Gastrocnemius medialis (tissue), 4 donors: ENCODE measurements at regions not wholly inside any gene's neighbourhood (a gene's known extent, or its start where the extent isn't known, plus 50 kb on each side); places are given as distances from the start of the nearest gene placed in this dataset.

ENCODE experiments used
- ATAC-seq, 2 donors: fragments of 150-250 bp; one replicate each; pipeline ENCODE4 v1.9.1; 2016
- DNase-seq, 2 donors: peaks; one replicate each; pipeline ENCODE4 v3.0.0-alpha.2; 2019
- H3K27ac ChIP-seq, 4 donors: fragments of 200-600 bp; sonication (generic); 1 replicate in 1 of 4; 2 replicates in 3 of 4; pipeline ENCODE4 v1.5.1; 2016 to 2018; ENCODE audit warnings: mild to moderate bottlenecking in 2 of 4, moderate library complexity in 1 of 4
- H3K27me3 ChIP-seq, 3 donors: fragments of 200-600 bp; sonication (generic) in 2 of 3; 1 replicate in 1 of 3; 2 replicates in 2 of 3; pipeline versions ENCODE4 v1.5.1 to v1.6.0; 2016 to 2019; ENCODE audit warnings: mild to moderate bottlenecking in 1 of 3, moderate library complexity in 1 of 3
- H3K36me3 ChIP-seq, 2 donors: fragments of 200-600 bp; sonication (generic) in 1 of 2; one replicate each; pipeline ENCODE4 v1.5.1; 2017 to 2018
- H3K4me1 ChIP-seq, 2 donors: fragments of 200-600 bp; sonication (generic) in 1 of 2; one replicate each; pipeline ENCODE4 v1.5.1; 2016 to 2017; ENCODE audit warnings: mild to moderate bottlenecking in 2 of 2
- H3K4me3 ChIP-seq, 4 donors: fragments of 200-600 bp; sonication (generic) in 3 of 4; 1 replicate in 1 of 4; 2 replicates in 3 of 4; pipeline ENCODE4 v1.5.1; 2016 to 2019; ENCODE audit warnings: mild to moderate bottlenecking in 2 of 4
- H3K9me3 ChIP-seq, 3 donors: fragments of 200-600 bp; sonication (generic) in 2 of 3; 1 replicate in 1 of 3; 2 replicates in 2 of 3; pipeline ENCODE4 v1.5.1; 2016 to 2019
- POLR2A ChIP-seq, 2 donors: fragments of 450-650 bp; IDR thresholded peaks; one replicate each; pipeline ENCODE4 v1.6.1; 2017; ENCODE audit warnings: antibody characterized with exemption in 2 of 2, mild to moderate bottlenecking in 2 of 2, moderate library complexity in 2 of 2
- in situ Hi-C, 4 donors: fragments of 200-750 bp; cut with MboI; loops; one replicate each; pipeline versions ENCODE4 v1.15.0 to v1.8.0; 2017; ENCODE audit warnings: low sequenced_read_pairs in 4 of 4
- intact Hi-C: fragments of 100-400 bp; cut with DNase I; formaldehyde crosslinking; loops from one replicate; pipeline ENCODE4 v1.15.1; 2023; ENCODE audit warnings: low total_unique reads
- TF ChIP-seq, protein P1 (sequence below), 5 experiments: fragments of 450-650 bp in 3 of 5; fragments of 200-600 bp in 2 of 5; sonication (generic) in 2 of 5; IDR thresholded peaks in 4 of 5; conservative IDR thresholded peaks in 1 of 5; 1 replicate in 4 of 5; 2 replicates in 1 of 5; pipeline ENCODE4 v1.5.1; 2016 to 2019; ENCODE audit warnings: antibody characterized with exemption in 5 of 5, mild to moderate bottlenecking in 3 of 5, moderate library complexity in 3 of 5

DNA sequence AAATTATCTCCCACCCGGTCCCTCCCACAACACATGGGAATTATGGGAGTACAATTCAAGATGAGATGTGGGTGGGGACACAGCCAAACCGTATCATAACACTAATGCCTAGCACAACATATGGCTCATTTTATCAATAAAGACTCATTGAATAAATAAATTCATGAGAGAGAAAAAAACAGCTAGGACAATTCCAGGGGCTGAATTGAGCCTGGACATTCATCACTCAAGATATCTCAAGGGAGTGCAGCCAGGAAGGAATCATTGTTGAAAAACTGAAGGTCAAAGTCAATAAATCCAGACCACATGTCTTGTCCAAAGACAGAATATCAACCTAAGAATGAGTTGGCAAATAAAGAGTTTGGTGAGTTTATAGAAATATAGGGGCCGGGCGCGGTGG, 644.1 kb downstream of the PLPP3 start:
- H3K4me1 ChIP-seq, result no peaks in the 10 kb centered on the region
- ATAC-seq, result no peak
- H3K9me3 ChIP-seq, result no peaks in the 10 kb centered on the region
- TF ChIP-seq, protein P1, sequence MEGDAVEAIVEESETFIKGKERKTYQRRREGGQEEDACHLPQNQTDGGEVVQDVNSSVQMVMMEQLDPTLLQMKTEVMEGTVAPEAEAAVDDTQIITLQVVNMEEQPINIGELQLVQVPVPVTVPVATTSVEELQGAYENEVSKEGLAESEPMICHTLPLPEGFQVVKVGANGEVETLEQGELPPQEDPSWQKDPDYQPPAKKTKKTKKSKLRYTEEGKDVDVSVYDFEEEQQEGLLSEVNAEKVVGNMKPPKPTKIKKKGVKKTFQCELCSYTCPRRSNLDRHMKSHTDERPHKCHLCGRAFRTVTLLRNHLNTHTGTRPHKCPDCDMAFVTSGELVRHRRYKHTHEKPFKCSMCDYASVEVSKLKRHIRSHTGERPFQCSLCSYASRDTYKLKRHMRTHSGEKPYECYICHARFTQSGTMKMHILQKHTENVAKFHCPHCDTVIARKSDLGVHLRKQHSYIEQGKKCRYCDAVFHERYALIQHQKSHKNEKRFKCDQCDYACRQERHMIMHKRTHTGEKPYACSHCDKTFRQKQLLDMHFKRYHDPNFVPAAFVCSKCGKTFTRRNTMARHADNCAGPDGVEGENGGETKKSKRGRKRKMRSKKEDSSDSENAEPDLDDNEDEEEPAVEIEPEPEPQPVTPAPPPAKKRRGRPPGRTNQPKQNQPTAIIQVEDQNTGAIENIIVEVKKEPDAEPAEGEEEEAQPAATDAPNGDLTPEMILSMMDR (IDR thresholded peaks at IDR 0.05 in 4 of 5, conservative IDR thresholded peaks at IDR 0.05 in 1 of 5), result no peak
- TF ChIP-seq POLR2A (IDR thresholded peaks at IDR 0.05), result no peak
- H3K4me3 ChIP-seq, result no peak overlapping the region
- intact Hi-C loops (no loop called here), in situ Hi-C loops (no loop called here)
- H3K36me3 ChIP-seq, result no peaks in the 10 kb centered on the region
- H3K27ac ChIP-seq, result no peak overlapping the region
- DNase-seq, result no peak
- H3K27me3 ChIP-seq, result no peaks in the 10 kb centered on the region

DNA sequence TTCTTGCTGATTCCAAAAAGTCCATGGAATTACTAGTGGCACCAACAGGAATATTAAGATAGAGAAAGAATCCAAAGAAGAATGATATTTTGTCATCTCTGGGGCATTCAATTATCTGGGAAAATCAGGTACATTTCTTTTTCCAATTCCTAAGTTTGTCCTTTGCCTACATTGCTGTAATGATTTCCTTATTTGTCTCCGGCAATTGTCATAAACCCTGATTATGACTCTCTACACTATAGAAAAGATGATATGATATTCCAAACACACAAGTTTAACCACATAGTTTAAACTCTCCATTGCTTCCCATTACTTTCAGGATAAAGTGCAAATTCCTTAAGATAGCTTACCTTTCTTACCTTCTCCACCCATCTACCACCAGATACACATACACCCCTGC, 647.0 kb downstream of the PLPP3 start:
- no peak for ATAC-seq
- in situ Hi-C loops (no loop called here), intact Hi-C loops (no loop called here)
- H3K36me3 ChIP-seq, result no peaks in the 10 kb centered on the region
- no peaks in the 10 kb centered on the region for H3K9me3 ChIP-seq
- H3K27me3 ChIP-seq, result no peaks in the 10 kb centered on the region
- H3K27ac ChIP-seq, result no peak overlapping the region
- DNase-seq, result no peak
- no peaks in the 10 kb centered on the region for H3K4me1 ChIP-seq
- no peak for TF ChIP-seq POLR2A (IDR thresholded peaks at IDR 0.05)
- TF ChIP-seq, protein P1 (IDR thresholded peaks at IDR 0.05 in 4 of 5, conservative IDR thresholded peaks at IDR 0.05 in 1 of 5), result no peak
- H3K4me3 ChIP-seq, result no peak overlapping the region

DNA sequence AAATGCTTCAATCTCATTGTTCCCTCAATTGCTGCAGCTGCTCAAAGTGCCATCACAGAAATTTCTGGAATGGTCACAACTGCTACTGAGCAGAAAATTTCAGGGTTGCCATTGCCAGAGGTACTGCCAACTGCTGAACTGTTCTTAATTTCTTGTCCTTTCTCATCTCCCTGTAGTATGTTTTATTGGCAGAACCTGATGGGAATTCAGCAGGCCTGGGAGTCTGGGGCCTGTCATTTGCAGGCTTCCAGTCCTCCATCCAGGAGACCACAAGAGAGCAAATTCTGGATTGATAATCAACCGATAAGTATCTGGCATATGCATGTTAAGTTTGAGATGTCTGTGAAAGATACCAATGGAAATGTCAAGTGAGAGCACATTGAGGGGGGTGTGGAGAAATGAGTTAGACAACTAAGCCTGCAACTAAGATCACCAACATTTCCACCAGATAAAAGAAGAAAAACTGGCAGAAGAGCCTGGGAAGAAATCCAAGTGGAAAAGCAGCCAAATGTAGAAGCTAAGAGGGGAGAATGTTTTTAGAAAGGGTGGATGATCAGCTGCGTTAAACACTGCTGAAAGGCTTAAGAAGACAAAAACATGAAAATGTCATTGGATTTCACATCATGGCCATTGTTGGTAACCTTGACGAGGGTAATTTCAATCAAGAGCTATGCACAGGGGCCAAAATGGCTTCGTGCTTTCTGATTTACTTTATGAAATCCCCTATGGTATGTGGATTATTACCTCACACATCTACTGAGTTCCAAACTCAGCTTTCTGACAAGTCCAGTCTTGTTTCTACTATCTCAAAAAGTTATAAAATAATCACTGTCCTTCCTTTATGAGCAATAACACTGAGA, 648.1 kb downstream of the PLPP3 start:
- TF ChIP-seq POLR2A (IDR thresholded peaks at IDR 0.05), result no peak
- TF ChIP-seq, protein P1 (IDR thresholded peaks at IDR 0.05 in 4 of 5, conservative IDR thresholded peaks at IDR 0.05 in 1 of 5), result no peak
- in situ Hi-C loops, result no loop called here
- no peak for ATAC-seq

DNA sequence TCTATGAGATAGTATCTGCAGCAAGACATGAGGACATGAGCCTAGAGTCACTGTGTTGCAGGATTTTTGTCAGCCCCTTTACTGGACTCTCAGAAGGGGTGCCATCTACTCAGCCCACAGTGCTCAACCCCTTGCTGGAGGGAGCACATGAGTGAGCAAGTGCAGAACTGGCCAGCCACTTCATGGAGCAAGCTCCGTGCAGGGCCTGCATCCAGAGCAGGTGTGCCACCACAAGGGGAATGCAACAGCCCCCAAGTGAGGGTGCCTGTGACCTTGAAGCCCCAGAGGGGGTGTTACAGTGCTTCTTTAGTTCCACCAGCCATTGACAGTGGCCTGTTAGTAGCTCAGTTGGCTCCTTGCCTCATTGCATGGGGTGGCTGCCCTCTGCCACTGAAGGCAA, 649.7 kb downstream of the PLPP3 start:
- in situ Hi-C loops, result no loop called here
- H3K4me1 ChIP-seq, result no peaks in the 10 kb centered on the region
- H3K27me3 ChIP-seq, result no peaks in the 10 kb centered on the region
- TF ChIP-seq POLR2A (IDR thresholded peaks at IDR 0.05), result no peak
- TF ChIP-seq, protein P1 (IDR thresholded peaks at IDR 0.05 in 4 of 5, conservative IDR thresholded peaks at IDR 0.05 in 1 of 5), result no peak
- no peak for ATAC-seq
- H3K27ac ChIP-seq, result no peak overlapping the region
- no peaks in the 10 kb centered on the region for H3K36me3 ChIP-seq
- intact Hi-C loops, result no loop called here
- H3K9me3 ChIP-seq, result no peaks in the 10 kb centered on the region
- no peak overlapping the region for H3K4me3 ChIP-seq
- DNase-seq, result no peak

More for the DNA sequence above, 648.1 kb downstream of the PLPP3 start:
- Histone ChIP-seq H3K4me3 (no peak overlapping the region), H3K36me3 (no peaks in the 10 kb centered on the region), H3K27me3 (no peaks in the 10 kb centered on the region), H3K27ac (no peak overlapping the region), H3K9me3 (no peaks in the 10 kb centered on the region), H3K4me1 (no peaks in the 10 kb centered on the region)
- no peak for DNase-seq
- intact Hi-C loops, result no loop called here
